IPS DF 4.7 (cell line): ENCODE measurements at regions not wholly inside any gene's neighbourhood (a gene's known extent, or its start where the extent isn't known, plus 50 kb on each side); places are given as distances from the start of the nearest gene placed in this dataset.

ENCODE experiments used
- DNase-seq: peaks from one replicate; pipeline ENCODE4 v3.0.0-alpha.2; 2013; ENCODE audit warnings: low spot score; ENCODE audit errors: extremely low read depth

DNA sequence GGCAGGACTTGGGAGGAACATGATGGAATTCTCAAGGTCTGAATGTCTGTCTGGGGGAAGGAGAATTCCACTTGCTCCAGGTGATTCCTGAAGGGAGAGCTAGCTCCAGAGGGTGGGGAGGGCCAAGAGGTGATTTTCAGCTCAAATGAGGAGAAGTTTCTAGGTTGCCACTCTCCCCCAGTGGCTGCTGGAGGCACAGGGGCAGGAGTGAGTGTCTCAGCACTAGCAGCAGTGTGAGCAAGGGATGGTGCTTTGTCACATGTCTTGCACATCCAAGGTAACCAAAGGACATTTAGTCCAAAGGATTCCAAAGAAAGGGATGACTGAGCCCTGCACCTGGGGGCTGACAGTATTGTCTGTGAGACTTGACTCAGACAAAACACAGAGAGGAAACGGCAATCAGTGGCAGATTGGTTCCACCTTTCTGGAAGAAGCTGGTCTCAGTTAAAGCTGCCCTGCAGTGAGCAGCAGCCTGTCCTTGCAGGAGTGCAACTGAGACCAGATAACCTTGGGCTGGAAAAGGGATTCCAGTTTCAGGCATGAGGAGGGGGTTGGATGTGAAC lies 51.2 kb upstream of the PCBD1 start:
- DNase-seq, result no peak

DNA sequence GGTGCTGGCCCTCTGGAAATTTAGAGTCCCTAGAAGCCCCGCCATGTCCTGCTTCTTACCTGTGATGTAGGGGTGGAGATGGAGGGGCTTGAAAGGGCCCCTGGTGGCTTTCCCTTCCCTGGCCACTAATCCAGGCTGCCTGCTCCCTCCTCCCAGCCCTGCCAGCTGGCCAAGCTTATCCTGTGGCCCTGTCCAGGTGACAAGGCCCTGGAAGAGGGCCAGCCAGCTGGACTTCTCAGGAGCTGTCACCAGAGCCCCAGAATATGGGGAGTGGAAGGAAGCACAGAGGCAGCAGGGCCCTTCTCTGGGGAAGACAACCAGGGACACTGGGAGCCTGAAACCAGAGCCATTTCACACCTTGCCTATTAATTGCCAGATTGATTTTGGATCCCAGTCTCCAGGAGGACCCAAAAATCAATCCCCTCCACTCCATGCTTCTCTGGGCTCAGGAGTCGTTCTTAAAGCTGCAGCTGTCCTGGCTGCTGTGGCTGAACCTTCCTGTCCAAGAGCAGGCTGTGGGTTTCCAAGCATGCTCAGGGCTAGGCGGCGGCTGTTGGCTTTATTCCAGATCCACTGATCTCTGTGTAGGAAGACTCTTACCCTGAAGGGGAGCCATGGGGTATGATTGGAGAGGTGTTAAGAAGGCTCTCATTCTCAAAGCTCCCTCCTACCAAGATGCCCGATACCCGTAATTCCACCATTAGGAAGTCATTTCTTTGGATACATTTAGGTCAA lies 52.6 kb upstream of the PCBD1 start:
- no peak for DNase-seq

DNA sequence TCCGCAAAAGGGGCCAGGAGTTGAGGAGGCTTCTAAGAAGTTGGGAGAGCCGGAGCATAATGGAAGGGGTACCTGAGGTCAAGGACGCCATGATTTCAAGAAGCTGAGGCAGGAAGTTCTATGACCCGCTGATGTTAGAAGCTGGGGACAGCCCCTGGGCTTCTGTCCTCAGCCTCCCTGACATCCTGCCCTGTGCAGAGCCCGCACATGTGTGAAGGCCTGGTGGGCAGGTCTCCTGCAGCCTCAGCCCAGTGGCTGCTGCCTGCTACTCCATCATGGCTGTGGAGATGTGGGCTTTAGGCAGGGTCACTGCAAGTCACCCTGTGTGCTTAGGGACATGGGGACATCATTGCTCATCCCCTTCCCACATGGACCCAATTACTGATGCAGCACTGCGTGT lies 53.8 kb upstream of the PCBD1 start:
- DNase-seq, result no peak

DNA sequence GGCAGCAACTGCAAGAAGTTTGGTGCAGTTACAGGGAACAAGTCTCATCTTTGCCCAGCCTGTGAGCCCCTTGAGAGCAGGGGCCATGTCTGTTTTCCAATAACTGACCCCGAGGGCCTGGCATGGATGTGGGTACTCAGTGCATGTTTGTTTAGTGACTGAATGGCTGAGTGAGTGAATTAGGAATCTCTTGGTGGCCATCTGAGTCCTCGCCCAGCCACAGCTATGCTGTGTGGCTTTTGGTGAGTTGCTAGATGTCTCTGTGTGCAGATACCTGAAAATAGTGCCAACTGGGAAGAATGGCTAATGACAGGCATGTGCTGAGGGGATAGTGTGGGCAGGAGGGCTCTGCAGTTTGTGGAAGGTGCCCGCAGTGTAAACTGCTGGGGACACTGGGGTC lies 54.4 kb upstream of the PCBD1 start:
- DNase-seq, result no peak

DNA sequence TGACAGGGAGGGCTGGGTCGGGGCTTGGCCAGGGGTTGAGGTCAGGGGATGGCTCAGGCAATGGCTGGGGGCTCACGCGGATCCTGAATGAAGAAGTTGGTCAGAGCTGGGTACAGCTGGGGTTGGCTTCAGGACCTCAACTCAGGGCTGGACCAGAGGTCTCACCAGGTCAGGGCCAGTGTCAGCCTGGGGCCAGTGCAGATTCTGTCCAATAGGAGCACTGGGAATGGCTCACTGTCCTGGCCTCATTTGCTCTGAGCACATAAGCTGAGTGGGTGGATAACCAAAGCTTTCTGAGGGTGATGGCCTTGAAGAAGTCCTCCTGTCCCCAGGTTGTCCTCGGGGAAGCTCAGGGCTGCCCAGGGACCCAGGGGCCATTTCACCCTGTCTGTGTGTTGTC lies 54.9 kb upstream of the PCBD1 start:
- DNase-seq, result no peak

DNA sequence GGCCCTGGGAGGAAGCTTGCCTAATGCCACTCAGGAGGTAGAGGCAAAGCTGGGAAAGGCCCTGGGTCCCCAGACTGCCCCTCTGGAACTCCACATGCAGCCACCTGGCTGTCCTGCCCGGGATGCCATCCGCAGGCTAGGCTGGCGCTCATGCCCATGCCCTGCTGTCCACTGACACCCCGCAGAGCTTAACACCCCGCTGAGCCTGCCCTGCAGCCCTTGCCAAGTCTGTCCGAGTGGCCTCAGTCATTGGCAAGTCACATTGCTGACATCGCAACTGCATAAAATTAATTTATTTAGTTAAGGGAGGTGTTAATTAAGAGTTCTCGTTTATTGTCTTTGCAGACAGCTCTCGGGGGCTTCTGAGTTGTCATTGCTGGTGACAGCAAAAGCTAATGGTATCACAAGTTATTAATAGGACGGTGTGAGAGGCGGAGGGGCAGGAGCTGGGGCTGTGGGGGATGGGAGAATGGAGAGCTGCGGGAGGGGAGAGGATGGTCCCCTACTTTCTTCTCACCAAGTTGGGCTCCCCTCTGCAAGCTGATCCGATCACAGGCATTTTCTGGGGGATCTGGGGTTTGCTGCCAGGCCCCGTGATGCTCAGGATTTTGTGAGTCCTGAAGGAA lies 55.6 kb upstream of the PCBD1 start:
- no peak for DNase-seq

DNA sequence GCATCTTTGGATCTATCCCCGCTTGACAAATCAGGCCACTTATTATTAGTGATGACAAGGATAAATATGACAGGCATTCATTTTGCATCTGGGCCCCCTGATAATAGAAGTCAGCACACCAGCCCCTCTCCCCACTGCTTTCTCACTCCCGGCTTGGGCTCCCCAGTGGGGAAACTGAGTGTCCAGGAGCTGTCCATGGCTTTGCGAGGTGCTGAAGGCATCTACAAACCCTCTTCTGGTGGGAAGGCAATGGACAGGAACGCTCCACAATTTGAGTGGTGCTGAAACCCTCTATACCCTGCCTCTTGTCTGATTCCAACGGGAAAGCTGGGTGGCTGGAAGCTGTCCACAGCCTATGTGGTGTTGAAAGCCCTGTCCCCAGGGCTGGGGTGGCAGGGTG lies 61.7 kb upstream of the PCBD1 start:
- DNase-seq, result no peak

DNA sequence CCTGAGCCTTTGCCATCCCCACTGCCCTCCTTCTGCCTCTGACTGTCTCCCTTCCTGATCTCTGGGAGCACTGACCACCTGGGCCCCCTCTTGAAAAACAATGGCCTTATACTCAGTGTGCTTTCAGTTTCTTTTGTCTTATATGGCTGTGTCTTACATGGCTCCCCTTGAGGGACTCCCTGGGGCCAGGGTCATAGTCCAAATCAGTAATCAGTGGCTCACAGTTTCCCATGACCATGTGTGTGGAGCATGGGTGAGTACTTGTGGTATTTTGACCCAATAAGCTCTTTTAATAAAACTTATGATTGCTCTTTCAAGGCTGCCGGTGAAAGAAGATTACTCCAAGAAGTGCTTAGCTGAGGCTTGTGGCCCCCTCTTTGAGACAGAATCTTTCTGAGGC lies 62.4 kb upstream of the PCBD1 start:
- no peak for DNase-seq

DNA sequence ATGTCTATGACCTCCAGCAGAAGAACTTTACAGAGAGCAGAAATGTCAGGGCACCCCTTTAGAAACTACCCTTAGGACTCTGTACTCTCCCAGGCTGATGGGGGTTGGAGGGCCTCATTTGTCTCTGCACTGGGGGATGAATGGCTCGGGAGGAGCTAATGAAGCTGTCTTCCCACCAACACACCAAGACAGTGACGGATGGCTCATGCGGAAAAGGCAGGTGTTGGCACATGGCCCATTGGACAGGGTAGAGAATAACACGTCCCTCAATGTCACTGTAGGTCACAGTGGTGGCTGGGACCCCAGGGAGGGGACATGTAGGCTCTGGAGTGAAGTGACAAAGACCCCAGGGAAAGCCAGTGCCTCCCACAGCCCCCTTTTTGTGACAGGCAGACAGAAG lies 64.0 kb upstream of the PCBD1 start:
- no peak for DNase-seq

DNA sequence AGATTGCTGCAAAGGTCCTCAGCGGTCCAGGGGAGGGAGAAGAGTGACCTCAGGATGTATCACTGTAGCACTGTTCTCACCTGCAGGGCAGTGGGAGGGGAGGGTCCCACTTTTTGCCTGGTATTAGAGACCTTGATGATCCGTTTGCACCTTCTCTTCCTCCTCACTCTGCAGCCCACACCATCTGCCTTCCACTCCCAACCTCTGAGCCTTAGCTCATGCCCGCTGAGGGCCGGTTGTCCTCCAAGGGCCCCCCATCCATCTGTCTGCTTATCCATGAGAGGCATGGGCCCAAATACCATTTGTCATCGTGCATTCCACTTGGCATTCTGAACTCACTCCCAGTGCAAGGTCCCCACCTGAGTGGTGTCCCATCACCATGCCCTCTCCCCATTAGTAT lies 64.6 kb upstream of the PCBD1 start:
- no peak for DNase-seq

DNA sequence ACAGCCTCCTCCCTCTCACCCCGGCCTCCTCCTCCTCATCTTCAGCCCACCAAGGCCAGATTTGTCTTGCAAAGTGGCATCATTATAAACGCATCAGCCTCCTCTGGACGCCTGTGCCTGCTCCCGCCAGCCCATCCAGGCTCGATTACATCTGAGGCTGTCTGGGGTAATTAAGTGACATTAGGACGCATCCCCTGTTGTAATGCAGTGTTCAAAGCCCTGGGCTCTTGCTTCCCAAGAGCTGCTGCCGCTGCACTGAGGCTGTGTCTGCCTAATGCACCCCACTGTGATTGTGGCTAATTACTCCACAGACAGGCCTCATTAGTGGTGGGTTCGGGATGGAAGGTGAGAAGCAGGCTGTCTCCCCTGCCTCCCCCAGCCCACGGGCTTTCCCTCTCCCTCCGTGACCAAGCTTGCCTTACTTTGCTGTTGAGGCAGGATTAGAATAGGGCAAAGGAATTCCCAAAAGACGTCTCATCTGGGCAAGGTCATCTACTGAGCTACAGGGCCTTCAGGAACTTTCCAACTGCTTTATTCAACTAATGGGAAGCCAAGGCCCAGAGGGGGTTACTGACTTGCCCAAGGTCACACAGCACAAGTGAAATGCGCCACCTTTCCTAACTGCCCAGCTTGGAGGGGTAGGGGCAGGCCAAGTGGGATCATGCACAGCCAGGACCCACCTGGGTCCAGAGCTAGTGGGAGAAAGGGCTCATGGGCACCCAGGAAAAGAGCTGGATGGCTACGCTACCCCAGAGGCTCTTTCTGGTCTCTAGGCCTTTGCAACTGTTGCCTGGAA lies 66.2 kb upstream of the PCBD1 start:
- no peak for DNase-seq

DNA sequence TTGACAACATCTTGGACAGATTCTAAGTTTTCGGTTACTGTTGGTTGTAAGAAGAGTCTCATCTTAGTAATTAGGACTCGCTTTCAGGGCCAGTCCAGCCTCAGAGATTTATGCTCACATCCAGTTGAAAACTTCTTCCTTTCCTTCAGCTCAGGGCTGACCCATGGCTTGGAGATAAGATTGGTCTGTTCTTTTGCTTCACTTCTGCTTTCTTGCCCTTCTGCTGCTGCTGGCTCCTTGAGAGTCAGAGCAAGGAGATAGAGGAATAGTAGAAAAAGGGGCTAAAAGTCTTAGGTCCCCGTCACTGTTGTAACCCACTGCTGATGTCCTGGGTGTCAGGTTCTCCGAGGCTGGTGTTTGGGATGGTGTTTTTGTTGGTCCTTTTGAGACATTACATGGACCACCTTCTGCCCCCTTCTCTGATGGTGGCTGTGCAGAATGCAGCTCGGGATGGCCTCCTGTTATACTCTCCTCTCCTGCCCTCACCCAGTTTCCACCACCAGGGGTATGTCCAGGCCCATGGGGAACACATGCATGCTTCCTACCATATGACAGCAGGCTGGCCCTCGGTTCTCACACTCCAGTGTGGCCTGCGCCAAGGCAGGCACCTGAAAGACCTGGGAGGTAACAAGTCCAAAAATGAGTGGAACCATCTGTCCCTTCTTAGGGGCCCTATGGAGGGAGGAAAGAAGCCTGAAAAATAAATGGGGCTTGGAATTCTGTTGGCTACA lies 67.8 kb upstream of the PCBD1 start:
- DNase-seq, result peak; percentile 11

DNA sequence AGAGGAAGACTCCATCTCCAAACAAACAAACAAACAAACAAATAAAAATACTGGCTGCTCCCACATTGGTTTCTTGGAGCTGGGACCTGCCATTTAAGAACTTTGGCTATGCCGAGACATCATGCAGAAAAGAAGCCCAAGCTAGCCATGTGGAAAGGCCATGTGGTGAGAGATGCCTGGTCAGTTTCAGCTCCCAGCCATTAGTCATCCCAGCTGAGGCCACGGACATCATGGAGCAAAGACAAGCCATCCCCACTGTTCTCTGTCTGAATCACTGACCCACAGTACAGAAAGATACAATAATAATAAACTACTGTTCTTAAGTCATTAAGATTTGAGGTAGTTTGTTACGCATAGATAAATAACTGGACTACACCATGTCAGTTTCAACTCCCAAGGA lies 70.0 kb upstream of the PCBD1 start:
- DNase-seq, result no peak

DNA sequence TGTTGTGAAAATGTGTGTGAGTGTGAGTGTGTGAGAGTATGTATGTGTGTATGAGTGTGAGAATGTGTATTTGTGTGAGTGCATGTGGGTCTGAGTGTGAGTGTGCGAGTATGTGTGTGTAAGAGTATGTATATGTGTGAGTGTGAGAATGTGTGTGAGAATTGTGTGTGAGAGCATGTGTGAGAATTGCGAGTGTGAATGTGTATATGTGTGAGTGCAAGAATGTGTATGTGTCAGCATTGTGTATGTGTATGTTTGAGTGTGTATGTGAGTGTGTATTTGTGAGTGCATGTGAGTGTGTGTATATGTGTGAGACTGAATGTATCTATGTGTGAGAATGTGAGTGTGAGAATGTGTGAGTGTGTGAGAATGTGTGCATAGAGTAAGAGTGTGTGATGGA lies 72.0 kb upstream of the PCBD1 start:
- DNase-seq, result no peak

DNA sequence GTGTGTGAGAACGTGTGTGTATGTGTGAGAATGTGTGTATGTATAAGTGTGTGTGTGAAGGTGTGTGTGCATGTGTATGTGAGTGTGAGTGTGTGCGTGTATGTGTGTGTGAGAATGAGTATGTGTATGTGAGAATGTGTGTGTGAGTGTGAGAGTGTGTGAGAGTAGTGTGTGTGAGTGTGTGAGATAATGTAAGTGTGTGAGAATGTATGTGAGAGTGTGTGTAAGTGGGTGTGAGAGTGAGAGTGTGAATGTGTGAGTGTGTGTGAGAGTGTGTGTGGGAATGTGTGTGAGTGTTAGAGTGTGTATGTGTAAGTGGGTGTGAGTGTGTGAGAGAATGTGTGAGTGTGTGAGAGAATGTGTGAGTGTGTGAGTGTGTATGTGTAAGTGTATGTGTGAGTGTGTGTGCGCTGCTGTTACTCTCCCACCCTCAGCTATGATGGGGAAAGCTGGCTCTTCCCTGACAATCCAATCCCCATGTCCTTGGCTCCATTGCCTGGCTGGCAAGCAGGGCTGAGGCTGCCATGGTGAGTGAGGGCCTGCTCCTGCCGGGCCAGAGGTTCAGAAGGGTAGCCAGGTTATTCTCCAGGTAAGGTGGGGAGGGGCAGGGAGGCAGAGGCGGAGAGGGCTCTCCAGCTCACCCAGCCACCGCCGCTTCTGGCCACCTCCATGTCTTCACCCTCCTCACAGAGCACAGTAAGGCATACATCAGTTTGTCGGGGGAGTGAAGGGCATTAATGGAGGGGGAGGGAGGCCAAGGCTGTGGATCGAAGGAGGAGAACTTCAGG lies 72.6 kb upstream of the PCBD1 start:
- DNase-seq, result no peak

DNA sequence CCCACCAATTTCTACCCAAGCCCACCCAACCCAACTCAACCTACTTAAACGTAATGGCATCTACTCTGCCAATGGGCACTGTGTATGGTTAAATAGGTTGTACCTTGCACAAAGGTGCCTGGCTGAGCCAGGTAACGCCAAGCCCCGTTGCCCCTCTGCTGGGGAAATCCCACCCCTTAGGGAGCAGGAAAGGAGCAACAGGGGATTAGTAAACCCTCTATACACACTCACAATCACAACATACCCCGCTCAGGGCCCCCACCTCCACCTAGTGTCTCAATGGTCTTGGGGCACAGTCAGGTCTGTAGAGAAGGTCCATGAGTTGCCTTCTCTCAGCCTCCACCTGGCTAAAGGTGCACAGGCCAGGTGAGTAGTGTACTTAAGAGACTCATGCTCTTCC lies 74.3 kb upstream of the PCBD1 start:
- no peak for DNase-seq

DNA sequence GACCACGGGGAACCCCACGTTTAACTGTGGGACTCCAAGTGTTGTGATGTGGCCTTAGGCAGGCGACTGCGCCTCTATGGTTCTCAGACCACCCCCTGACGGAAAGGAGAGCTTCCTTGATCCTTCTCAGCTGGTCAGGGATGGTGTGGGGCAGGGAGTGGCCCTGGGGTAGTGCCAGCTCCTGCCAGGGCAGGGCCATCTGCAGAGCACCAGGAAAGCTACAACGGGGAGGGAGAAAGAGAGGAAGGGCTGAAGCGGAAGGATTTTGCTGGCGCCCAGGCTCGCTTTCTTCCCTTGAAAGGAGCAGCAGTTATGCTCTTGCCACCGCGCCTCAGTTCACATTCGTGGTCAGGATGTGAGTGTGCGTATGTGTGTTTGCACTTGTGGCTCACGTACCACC lies 74.9 kb upstream of the PCBD1 start:
- no peak for DNase-seq

DNA sequence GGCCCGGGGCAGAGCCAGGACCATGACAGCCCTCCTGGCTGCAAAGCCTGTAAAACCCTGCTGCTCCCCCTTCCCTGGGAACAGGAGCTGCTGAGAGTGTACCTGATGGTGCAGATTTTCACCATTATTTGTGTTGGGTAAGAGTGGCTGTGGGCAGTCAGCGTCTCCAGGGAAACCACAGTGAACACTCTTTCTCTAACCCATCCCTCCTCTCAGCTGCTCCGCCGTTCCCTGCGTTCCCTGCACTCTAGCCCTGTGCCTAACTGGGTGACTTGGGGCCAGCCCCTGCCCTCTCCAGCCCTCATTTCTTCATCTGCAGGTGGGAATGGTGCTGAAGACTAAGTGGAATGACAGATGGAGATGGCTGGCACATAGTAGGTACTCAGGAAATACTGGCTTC lies 75.9 kb upstream of the PCBD1 start:
- DNase-seq, result no peak

DNA sequence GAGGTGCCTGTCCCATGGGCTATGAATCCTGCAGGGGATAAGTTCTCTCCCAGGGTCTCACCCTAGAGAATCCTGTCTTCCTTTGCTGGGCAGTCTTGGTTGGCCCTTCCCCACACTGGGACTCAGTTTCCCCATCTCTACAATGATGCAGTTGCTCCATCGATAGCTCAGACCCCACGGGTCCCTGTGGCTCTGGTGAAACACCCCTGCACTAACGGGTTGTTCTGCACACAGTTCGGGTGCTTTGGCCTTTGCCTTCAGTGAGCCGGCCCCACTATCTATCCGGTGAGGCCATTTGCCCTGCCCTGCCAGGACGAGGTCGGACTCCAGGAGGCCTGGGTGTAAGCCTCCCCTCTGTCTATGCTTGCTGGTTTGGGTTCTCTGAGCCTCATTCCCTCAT lies 76.5 kb upstream of the PCBD1 start:
- no peak for DNase-seq

DNA sequence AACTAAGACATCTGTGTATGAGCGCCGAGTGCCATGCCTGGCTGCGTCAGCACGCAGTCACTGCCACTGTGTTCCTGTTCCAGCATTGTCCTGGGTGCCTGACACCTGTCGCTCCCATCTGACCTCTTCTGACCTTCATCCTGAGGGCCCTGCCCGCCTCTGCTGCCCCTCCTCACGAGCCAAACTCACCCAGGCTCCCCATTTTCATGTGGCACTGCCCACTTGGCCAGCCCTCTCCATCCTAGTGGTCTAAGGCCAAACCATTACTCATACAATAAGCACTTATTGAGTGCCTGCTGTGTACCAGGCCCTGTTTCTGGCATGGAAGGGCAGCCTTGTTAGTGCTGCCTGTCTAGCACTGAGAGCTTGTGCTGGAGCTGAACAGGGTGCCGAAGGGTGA lies 77.2 kb upstream of the PCBD1 start:
- no peak for DNase-seq
